Mammary epithelial cell (primary cell): ENCODE measurements at regions not wholly inside any gene's neighbourhood (a gene's known extent, or its start where the extent isn't known, plus 50 kb on each side); places are given as distances from the start of the nearest gene placed in this dataset.
"Not testable (repeated sequence)": the region's sequence is repeated elsewhere in the genome, so short reads cannot be mapped to it uniquely, and the experiment has no call there.

ENCODE experiments used
- EZH2 ChIP-seq: IDR thresholded peaks from 2 replicates; pipeline ENCODE4 v1.6.1; 2012; ENCODE audit warnings: low read length, inconsistent platforms, borderline replicate concordance
- TF ChIP-seq, protein P1 (sequence below), 2 donors: IDR thresholded peaks in 1 of 2; conservative IDR thresholded peaks in 1 of 2; 2 replicates each; pipeline ENCODE4 v1.5.1; 2011 to 2012; ENCODE audit warnings: inconsistent platforms in 2 of 2, low read length in 2 of 2, mild to moderate bottlenecking in 2 of 2, control low read depth in 1 of 2, low read depth in 1 of 2; ENCODE audit not compliant: insufficient read depth in 1 of 2; ENCODE audit errors: extremely low read depth in 1 of 2

DNA sequence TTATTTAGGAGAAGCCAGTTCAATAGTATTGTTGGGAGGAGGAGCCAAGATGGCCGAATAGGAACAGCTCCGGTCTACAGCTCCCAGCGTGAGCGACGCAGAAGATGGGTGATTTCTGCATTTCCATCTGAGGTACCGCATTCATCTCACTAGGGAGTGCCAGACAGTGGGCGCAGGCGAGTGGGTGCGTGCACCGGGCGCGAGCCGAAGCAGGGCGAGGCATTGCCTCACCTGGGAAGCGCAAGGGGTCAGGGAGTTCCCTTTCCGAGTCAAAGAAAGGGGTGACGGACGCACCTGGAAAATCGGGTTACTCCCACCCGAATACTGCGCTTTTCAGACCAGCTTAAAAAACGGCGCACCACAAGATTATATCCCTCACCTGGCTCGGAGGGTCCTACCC, 403.2 kb upstream of the SMIM31 start:
- TF ChIP-seq, protein P1, sequence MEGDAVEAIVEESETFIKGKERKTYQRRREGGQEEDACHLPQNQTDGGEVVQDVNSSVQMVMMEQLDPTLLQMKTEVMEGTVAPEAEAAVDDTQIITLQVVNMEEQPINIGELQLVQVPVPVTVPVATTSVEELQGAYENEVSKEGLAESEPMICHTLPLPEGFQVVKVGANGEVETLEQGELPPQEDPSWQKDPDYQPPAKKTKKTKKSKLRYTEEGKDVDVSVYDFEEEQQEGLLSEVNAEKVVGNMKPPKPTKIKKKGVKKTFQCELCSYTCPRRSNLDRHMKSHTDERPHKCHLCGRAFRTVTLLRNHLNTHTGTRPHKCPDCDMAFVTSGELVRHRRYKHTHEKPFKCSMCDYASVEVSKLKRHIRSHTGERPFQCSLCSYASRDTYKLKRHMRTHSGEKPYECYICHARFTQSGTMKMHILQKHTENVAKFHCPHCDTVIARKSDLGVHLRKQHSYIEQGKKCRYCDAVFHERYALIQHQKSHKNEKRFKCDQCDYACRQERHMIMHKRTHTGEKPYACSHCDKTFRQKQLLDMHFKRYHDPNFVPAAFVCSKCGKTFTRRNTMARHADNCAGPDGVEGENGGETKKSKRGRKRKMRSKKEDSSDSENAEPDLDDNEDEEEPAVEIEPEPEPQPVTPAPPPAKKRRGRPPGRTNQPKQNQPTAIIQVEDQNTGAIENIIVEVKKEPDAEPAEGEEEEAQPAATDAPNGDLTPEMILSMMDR (conservative IDR thresholded peaks at IDR 0.05 in 1 of 2, IDR thresholded peaks at IDR 0.05 in 1 of 2; ENCODE audit: extremely low read depth in 1 of 2, insufficient read depth in 1 of 2, low read depth in 1 of 2, low read length in 2 of 2) = not testable (repeated sequence)
- TF ChIP-seq EZH2 = not testable (repeated sequence)
